ENCODE measurements at regions not wholly inside any gene's neighbourhood (a gene's known extent, or its start where the extent isn't known, plus 50 kb on each side); places are given as distances from the start of the nearest gene placed in this dataset.

DNA sequence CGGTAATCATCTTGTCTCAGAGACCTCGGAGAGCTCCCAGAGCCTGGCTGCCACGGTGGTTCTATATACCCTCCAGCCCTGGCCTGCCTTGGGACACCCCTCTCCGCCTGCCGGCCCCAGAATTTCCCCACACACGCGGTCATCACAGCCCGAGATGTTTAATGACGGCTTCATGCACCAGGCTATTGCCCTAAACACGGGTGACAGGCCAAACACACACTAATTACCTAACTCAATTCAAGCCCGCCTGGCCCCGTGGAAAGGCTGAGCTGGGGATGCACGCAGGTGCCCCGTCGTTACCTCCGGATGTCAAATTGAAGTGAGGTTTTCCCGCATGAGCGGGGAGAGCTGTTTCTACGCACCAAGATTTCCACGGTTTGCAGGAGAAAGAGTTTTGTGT, 72.9 kb upstream of the PPP2R3B start (continued):
- TF ChIP-seq ZBTB11 (tag by site-specific recombination; conservative IDR thresholded peaks at IDR 0.05; ENCODE audit: low read depth) = no peak
- TF ChIP-seq ZNF645 (tag by site-specific recombination; IDR thresholded peaks at IDR 0.05) = no peak
- no peak for TF ChIP-seq ZSCAN5A (tag by site-specific recombination; IDR thresholded peaks at IDR 0.05)
- TF ChIP-seq ZNF677 (tag by site-specific recombination; IDR thresholded peaks at IDR 0.05) = no peak
- no peak for TF ChIP-seq ZNF449 (tag by site-specific recombination; IDR thresholded peaks at IDR 0.05)
- no peak for TF ChIP-seq ZNF626 (tag by site-specific recombination; IDR thresholded peaks at IDR 0.05)
- no peak for TF ChIP-seq ZNF221 (tag by site-specific recombination; IDR thresholded peaks at IDR 0.05; ENCODE audit: borderline replicate concordance)
- TF ChIP-seq ZNF132 (tag by site-specific recombination; IDR thresholded peaks at IDR 0.05; ENCODE audit: borderline replicate concordance) = no peak
- TF ChIP-seq SCRT2 (tag by site-specific recombination; IDR thresholded peaks at IDR 0.05) = no peak
- TF ChIP-seq, protein P1, sequence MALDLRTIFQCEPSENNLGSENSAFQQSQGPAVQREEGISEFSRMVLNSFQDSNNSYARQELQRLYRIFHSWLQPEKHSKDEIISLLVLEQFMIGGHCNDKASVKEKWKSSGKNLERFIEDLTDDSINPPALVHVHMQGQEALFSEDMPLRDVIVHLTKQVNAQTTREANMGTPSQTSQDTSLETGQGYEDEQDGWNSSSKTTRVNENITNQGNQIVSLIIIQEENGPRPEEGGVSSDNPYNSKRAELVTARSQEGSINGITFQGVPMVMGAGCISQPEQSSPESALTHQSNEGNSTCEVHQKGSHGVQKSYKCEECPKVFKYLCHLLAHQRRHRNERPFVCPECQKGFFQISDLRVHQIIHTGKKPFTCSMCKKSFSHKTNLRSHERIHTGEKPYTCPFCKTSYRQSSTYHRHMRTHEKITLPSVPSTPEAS (tag by site-specific recombination; IDR thresholded peaks at IDR 0.05) = no peak
- TF ChIP-seq ZNF112 (tag by site-specific recombination; IDR thresholded peaks at IDR 0.05) = no peak
- TF ChIP-seq, protein P2, sequence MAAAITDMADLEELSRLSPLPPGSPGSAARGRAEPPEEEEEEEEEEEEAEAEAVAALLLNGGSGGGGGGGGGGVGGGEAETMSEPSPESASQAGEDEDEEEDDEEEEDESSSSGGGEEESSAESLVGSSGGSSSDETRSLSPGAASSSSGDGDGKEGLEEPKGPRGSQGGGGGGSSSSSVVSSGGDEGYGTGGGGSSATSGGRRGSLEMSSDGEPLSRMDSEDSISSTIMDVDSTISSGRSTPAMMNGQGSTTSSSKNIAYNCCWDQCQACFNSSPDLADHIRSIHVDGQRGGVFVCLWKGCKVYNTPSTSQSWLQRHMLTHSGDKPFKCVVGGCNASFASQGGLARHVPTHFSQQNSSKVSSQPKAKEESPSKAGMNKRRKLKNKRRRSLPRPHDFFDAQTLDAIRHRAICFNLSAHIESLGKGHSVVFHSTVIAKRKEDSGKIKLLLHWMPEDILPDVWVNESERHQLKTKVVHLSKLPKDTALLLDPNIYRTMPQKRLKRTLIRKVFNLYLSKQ (tag by site-specific recombination; IDR thresholded peaks at IDR 0.05; ENCODE audit: borderline replicate concordance) = no peak
- no peak for TF ChIP-seq ZNF341 (tag by site-specific recombination; IDR thresholded peaks at IDR 0.05; ENCODE audit: low read depth)
- no peak for TF ChIP-seq ZNF48 (tag by site-specific recombination; IDR thresholded peaks at IDR 0.05)
- TF ChIP-seq ZNF148 (tag by site-specific recombination; IDR thresholded peaks at IDR 0.05; ENCODE audit: borderline replicate concordance) = no peak
- no peak for TF ChIP-seq KLF9 (tag by site-specific recombination; IDR thresholded peaks at IDR 0.05; ENCODE audit: low read depth)

Measured in HEK293 (cell line).